ENCODE measurements at regions not wholly inside any gene's neighbourhood (a gene's known extent, or its start where the extent isn't known, plus 50 kb on each side); places are given as distances from the start of the nearest gene placed in this dataset.

- TF ChIP-seq GATA2 (CRISPR knock-in tag; IDR thresholded peaks at IDR 0.05) = no peak
- TF ChIP-seq, protein P1, sequence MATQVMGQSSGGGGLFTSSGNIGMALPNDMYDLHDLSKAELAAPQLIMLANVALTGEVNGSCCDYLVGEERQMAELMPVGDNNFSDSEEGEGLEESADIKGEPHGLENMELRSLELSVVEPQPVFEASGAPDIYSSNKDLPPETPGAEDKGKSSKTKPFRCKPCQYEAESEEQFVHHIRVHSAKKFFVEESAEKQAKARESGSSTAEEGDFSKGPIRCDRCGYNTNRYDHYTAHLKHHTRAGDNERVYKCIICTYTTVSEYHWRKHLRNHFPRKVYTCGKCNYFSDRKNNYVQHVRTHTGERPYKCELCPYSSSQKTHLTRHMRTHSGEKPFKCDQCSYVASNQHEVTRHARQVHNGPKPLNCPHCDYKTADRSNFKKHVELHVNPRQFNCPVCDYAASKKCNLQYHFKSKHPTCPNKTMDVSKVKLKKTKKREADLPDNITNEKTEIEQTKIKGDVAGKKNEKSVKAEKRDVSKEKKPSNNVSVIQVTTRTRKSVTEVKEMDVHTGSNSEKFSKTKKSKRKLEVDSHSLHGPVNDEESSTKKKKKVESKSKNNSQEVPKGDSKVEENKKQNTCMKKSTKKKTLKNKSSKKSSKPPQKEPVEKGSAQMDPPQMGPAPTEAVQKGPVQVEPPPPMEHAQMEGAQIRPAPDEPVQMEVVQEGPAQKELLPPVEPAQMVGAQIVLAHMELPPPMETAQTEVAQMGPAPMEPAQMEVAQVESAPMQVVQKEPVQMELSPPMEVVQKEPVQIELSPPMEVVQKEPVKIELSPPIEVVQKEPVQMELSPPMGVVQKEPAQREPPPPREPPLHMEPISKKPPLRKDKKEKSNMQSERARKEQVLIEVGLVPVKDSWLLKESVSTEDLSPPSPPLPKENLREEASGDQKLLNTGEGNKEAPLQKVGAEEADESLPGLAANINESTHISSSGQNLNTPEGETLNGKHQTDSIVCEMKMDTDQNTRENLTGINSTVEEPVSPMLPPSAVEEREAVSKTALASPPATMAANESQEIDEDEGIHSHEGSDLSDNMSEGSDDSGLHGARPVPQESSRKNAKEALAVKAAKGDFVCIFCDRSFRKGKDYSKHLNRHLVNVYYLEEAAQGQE (IDR thresholded peaks at IDR 0.05; ENCODE audit: low read depth, low read length) = no peak
- no peak for TF ChIP-seq RFX5 (IDR thresholded peaks at IDR 0.05; ENCODE audit: low read length)
- TF ChIP-seq PBX3 (IDR thresholded peaks at IDR 0.05) = no peak
- no peak for TF ChIP-seq SMC3 (IDR thresholded peaks at IDR 0.05; ENCODE audit: low read depth, low read length)
- TF ChIP-seq TAF1 (IDR thresholded peaks at IDR 0.05; ENCODE audit: borderline replicate concordance, low read depth, low read length) = no peak
- no peak for TF ChIP-seq JUND (IDR thresholded peaks at IDR 0.05)
- no peak for TF ChIP-seq FOSL2 (IDR thresholded peaks at IDR 0.05; ENCODE audit: borderline replicate concordance, low read depth)
- TF ChIP-seq, protein P2, sequence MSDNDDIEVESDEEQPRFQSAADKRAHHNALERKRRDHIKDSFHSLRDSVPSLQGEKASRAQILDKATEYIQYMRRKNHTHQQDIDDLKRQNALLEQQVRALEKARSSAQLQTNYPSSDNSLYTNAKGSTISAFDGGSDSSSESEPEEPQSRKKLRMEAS (IDR thresholded peaks at IDR 0.05; ENCODE audit: low read depth) = no peak
- no peak for TF ChIP-seq EP300 (IDR thresholded peaks at IDR 0.05; ENCODE audit: borderline replicate concordance in 1 of 2, low read depth in 1 of 2, low read length in 1 of 2)
- no peak for TF ChIP-seq CTCF (IDR thresholded peaks at IDR 0.05)
- no peak for TF ChIP-seq TEAD4 (IDR thresholded peaks at IDR 0.05; ENCODE audit: borderline replicate concordance, insufficient read depth)
- TF ChIP-seq EZH2phosphoT487 (IDR thresholded peaks at IDR 0.05; ENCODE audit: borderline replicate concordance, low read depth) = no peak
- TF ChIP-seq CHD2 (IDR thresholded peaks at IDR 0.05; ENCODE audit: low read length, partially characterized antibody) = no peak
- no peak for TF ChIP-seq MXI1 (IDR thresholded peaks at IDR 0.05; ENCODE audit: low read depth, low read length)
- TF ChIP-seq GABPA (IDR thresholded peaks at IDR 0.05; ENCODE audit: low read depth) = no peak
- TF ChIP-seq YY1 (IDR thresholded peaks at IDR 0.05; ENCODE audit: low read depth) = no peak
- ChIA-PET CTCF (no interaction called here), POLR2A (no interaction called here)
- DNase-seq = no peak
- H3K9ac ChIP-seq = no peak overlapping the region
- no peaks in the 10 kb centered on the region for H3K4me1 ChIP-seq (ENCODE audit: control insufficient read depth in 1 of 2, insufficient read depth in 2 of 2, low read depth in 1 of 2, low read length in 1 of 2)
- H3K4me2 ChIP-seq = no peak overlapping the region
- H4K20me1 ChIP-seq (ENCODE audit: insufficient read depth) = no peaks in the 10 kb centered on the region
- no peak overlapping the region for H2AFZ ChIP-seq (ENCODE audit: low read depth)
- H3K4me3 ChIP-seq (ENCODE audit: low read depth in 2 of 2, low read length in 1 of 2) = no peak overlapping the region
- 10% methylated on average over 3 of the region's 3 CpGs for WGBS (ENCODE audit: low lambda C conversion rate)
- H3K27me3 ChIP-seq (ENCODE audit: insufficient read depth) = no peaks in the 10 kb centered on the region
- no peaks in the 10 kb centered on the region for H3F3A ChIP-seq (replicated peaks; ENCODE audit: insufficient read depth)
- no peaks in the 10 kb centered on the region for H3K9me2 ChIP-seq
- H3K9me3 ChIP-seq = no peaks in the 10 kb centered on the region
- no peaks in the 10 kb centered on the region for H3K36me3 ChIP-seq (replicated peaks in 1 of 2; ENCODE audit: control insufficient read depth in 1 of 2, insufficient read depth in 2 of 2, low read length in 1 of 2)
- no peak overlapping the region for H3K27ac ChIP-seq (ENCODE audit: low read depth in 2 of 2, low read length in 1 of 2)
- no peaks in the 10 kb centered on the region for H3K79me2 ChIP-seq (ENCODE audit: insufficient read depth)
These were observed 1395.1 kb downstream of the LRFN5 start for GRCh38 chr14:43001731-43002130.

Measured in SK-N-SH (cell line).